Heart right ventricle (tissue), 16 donors: ENCODE measurements at regions not wholly inside any gene's neighbourhood (a gene's known extent, or its start where the extent isn't known, plus 50 kb on each side); places are given as distances from the start of the nearest gene placed in this dataset.

ENCODE experiments used
- ATAC-seq, 8 donors: fragments of 200-7000 bp; cut with Tn5 transposase; one replicate each; pipeline ENCODE4 v1.9.1; 2020; ENCODE audit warnings: mild to moderate bottlenecking in 8 of 8, moderate library complexity in 8 of 8, moderate number of reproducible peaks in 1 of 8
- DNase-seq, 2 donors: peaks; one replicate each; pipeline ENCODE4 v3.0.0-alpha.2; 2020
- H3K27ac ChIP-seq, 10 donors: fragments of 200-600 bp; sonication (generic) in 2 of 10; one replicate each; pipeline versions ENCODE4 v1.5.0 to v1.8.0; 2020 to 2022; ENCODE audit warnings: mild to moderate bottlenecking in 3 of 10
- H3K27me3 ChIP-seq, 7 donors: fragments of 200-600 bp; one replicate each; pipeline ENCODE4 v1.8.0; 2021 to 2022; ENCODE audit warnings: mild to moderate bottlenecking in 2 of 7
- H3K36me3 ChIP-seq, 9 donors: fragments of 200-600 bp; sonication (generic) in 1 of 9; one replicate each; pipeline versions ENCODE4 v1.5.0 to v1.8.0; 2020 to 2022; ENCODE audit warnings: mild to moderate bottlenecking in 2 of 9
- H3K4me1 ChIP-seq, 9 donors: fragments of 200-600 bp; sonication (generic) in 1 of 9; one replicate each; pipeline versions ENCODE4 v1.5.0 to v1.8.0; 2020 to 2022; ENCODE audit warnings: mild to moderate bottlenecking in 4 of 9
- H3K4me3 ChIP-seq, 10 donors: fragments of 200-600 bp; sonication (generic) in 2 of 10; one replicate each; pipeline versions ENCODE4 v1.5.0 to v1.8.0; 2020 to 2022; ENCODE audit warnings: mild to moderate bottlenecking in 7 of 10, moderate library complexity in 2 of 10
- H3K9me3 ChIP-seq, 11 donors: fragments of 200-600 bp in 10 of 11; sonication (generic) in 2 of 11; one replicate each; pipeline versions ENCODE4 v1.5.0 to v1.8.0; 2013 to 2022; ENCODE audit warnings: mild to moderate bottlenecking in 2 of 11, control low read depth in 1 of 11, moderate library complexity in 1 of 11
- CTCF ChIP-seq, 9 donors: fragments of 200-600 bp; sonication (generic) in 2 of 9; IDR thresholded peaks; one replicate each; pipeline versions ENCODE4 v1.5.0 to v1.8.0; 2021 to 2022; ENCODE audit warnings: antibody characterized with exemption in 9 of 9, mild to moderate bottlenecking in 5 of 9, moderate library complexity in 1 of 9
- WGBS, 2 donors: extraction: QIAGEN DNeasy Blood & Tissue Kit; methylation state at CpG; one replicate each; pipeline ENCODE4 v1.1.7; 2013; ENCODE audit warnings: inconsistent platforms in 1 of 2; 5-methylcytosine and 5-hydroxymethylcytosine counted together
- intact Hi-C, 10 donors: fragments of 100-400 bp; cut with DNase I; formaldehyde crosslinking; loops; one replicate each; pipeline versions ENCODE4 v1.11.1 to v1.14.2; 2022
- donor health status: Arrhythmogenic right ventricular cardiomyopathy.
- donor health status: ischemic (EF 13 %, LVEDD 7.1; RV severe dilation, severe dysfunction).
- donor health status: healthy with polysubstance abuse.
- donor health status: DM: no; HTN: yes; CAD: no.
- donor health status: DM: no; HTN: no; CAD: no.
- donor health status: ischemic (EF 25% LVEDD 6.9; RV normal size, moderate dysfunction).
- donor health status: ischemic (EF 25% LVEDD 5.7; RV mildly dilated, moderate dysfunction).
- donor health status: healthy.
- donor health status: DM: yes; HTN: yes; CAD: no.
- donor health status: Ischemic cardiomyopathy.
- donor health status: ischemic (EF 35%, LVEDD 5.7; RV mildly dilated, moderate dysfunction).
- donor health status: nonischemic (EF 11% LVEDD 7.7; RV severe dilation, severe dysfunction).
- donor health status: DM: yes; HTN: yes; CAD: no.
- donor health status: PGD.
- donor health status: ischemic (EF 29% LVEDD 5.4; RV normal size, mild dysfunction).
- donor health status: nonischemic (EF 23%, LVEDD 6.1; RV moderate dilation, normal function).

GRCh38 chr1:218575856-218576255, 230.7 kb downstream of the TGFB2 start:
- 76 to 83% methylated on average over 1 of the region's 1 CpG for WGBS, 2 donors
- Histone ChIP-seq H3K4me1 (no peaks in the 10 kb centered on the region), H3K27me3 (no peaks in the 10 kb centered on the region), H3K4me3 (no peak overlapping the region), H3K9me3 (no peaks in the 10 kb centered on the region), H3K27ac (no peak overlapping the region), H3K36me3 (no peaks in the 10 kb centered on the region)
- TF ChIP-seq CTCF (IDR thresholded peaks at IDR 0.05), result no peak
- ATAC-seq, result no peak
- intact Hi-C loops, result no loop called here
- no peak for DNase-seq

DNA sequence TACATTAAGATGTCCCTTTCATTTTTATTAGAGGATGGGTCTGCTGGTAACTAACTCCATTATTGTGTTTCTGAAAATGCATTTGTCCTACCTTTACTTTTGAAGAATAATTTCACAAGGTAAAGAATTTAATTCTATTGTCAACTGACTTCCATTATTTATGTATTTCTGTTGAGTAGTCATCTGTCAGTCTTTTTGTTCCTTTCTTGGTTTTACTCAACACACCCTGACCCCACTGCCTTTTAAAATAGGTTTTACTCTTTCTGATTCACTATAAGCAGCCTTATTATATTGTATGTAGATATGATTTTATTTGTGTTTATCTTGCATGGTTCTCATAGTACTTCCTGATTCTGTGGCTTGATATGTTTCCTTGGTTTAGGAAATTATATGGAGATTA, 237.5 kb downstream of the TGFB2 start:
- no peak for DNase-seq
- Histone ChIP-seq H3K4me1 (peaks cover 0 to 23% (median 7%) of the 10 kb centered on the region in 9 donors), H3K4me3 (no peak overlapping the region), H3K36me3 (no peaks in the 10 kb centered on the region), H3K27me3 (no peaks in the 10 kb centered on the region), H3K9me3 (peaks cover 0 to 11% (median 0%) of the 10 kb centered on the region in 11 donors), H3K27ac (no peak overlapping the region)
- no peak for TF ChIP-seq CTCF (IDR thresholded peaks at IDR 0.05)
- ATAC-seq, result no peak
- intact Hi-C loops, result loop anchor here in 1 of 10 donors (2.0 kb wide), 1 partner anchor 28 kb away; no protein-coding TSS in a partner anchor

GRCh38 chr1:218584418-218585155, 239.5 kb downstream of the TGFB2 start:
- H3K27ac ChIP-seq, result no peak overlapping the region
- DNase-seq (no peak), ATAC-seq (no peak)
- no peak for TF ChIP-seq CTCF (IDR thresholded peaks at IDR 0.05)
- peaks cover 0 to 11% (median 0%) of the 10 kb centered on the region in 11 donors for H3K9me3 ChIP-seq
- peaks cover 0 to 23% (median 7%) of the 10 kb centered on the region in 9 donors for H3K4me1 ChIP-seq
- no peaks in the 10 kb centered on the region for H3K27me3 ChIP-seq
- H3K4me3 ChIP-seq, result no peak overlapping the region
- 59 to 66% methylated on average over 3 of the region's 3 CpGs for WGBS, 2 donors
- H3K36me3 ChIP-seq, result no peaks in the 10 kb centered on the region
- intact Hi-C loops, result no loop called here

GRCh38 chr1:218585511-218586184, 240.5 kb downstream of the TGFB2 start:
- peak in 4 of 8 donors; percentile 38 to 42 (median 39) for ATAC-seq

More at GRCh38 chr1:218585511-218586184, 240.5 kb downstream of the TGFB2 start:
- H3K9me3 ChIP-seq, result peaks cover 0 to 11% (median 0%) of the 10 kb centered on the region in 11 donors
- H3K4me3 ChIP-seq, result no peak overlapping the region
- intact Hi-C loops, result no loop called here
- no peaks in the 10 kb centered on the region for H3K36me3 ChIP-seq
- peak in 1 of 2 donors; percentile 6 for DNase-seq
- H3K27ac ChIP-seq, result no peak overlapping the region
- H3K4me1 ChIP-seq, result peaks cover 0 to 23% (median 7%) of the 10 kb centered on the region in 9 donors
- 45 to 50% methylated on average over 10 of the region's 10 CpGs for WGBS, 2 donors
- H3K27me3 ChIP-seq, result no peaks in the 10 kb centered on the region
- TF ChIP-seq CTCF (IDR thresholded peaks at IDR 0.05), result no peak
